ENCODE measurements at regions not wholly inside any gene's neighbourhood (a gene's known extent, or its start where the extent isn't known, plus 50 kb on each side); places are given as distances from the start of the nearest gene placed in this dataset.

DNA sequence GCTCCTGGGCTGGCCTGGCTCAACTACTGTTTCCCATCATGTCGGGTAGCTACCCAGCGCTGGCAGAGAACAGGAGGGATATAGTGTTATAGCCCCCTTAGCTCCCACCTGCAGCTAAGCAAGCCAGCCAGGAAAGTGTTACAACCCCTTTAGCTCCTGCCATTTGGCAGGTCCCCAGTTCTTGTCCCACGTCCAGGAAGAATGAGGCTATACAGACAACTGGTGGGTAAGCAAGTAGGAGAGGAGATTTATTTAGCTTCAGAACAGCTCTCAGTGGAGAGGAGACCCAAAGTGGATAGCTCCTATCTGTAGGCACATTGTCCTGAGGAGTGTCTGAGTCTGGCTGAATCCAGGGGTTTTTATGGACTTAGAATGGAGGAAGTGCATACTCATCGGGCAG is 741.1 kb upstream of the B3GALT2 start:
- no peak overlapping the region for H3K4me3 ChIP-seq (replicated peaks in 1 of 3; ENCODE audit: insufficient read depth in 1 of 3, low read depth in 1 of 3, low read length in 3 of 3)
- no peak overlapping the region for H3K27ac ChIP-seq (ENCODE audit: insufficient read depth, low read depth, low read length)
- H4K20me1 ChIP-seq (replicated peaks; ENCODE audit: control insufficient read depth, extremely low read depth, insufficient read depth, low read length): no peaks in the 10 kb centered on the region
- FAIRE-seq: no peak
- no peaks in the 10 kb centered on the region for H3K4me1 ChIP-seq (ENCODE audit: control insufficient read depth, extremely low read depth, insufficient read depth, low read length)
- H3K36me3 ChIP-seq (ENCODE audit: control insufficient read depth in 2 of 2, extremely low read depth in 1 of 2, insufficient read depth in 2 of 2, low read length in 2 of 2): no peaks in the 10 kb centered on the region
- CTCF ChIA-PET: no interaction called here
- BruUV-seq (replicated peaks): no TSS peak
- H3K9me1 ChIP-seq (replicated peaks; ENCODE audit: control insufficient read depth, extremely low read depth, insufficient read depth, low read length): no peaks in the 10 kb centered on the region
- POLR2A ChIA-PET: no interaction called here
- no peaks in the 10 kb centered on the region for H3K9me3 ChIP-seq (replicated peaks; ENCODE audit: control insufficient read depth, insufficient read depth, low read length)
- TF ChIP-seq, protein P1, sequence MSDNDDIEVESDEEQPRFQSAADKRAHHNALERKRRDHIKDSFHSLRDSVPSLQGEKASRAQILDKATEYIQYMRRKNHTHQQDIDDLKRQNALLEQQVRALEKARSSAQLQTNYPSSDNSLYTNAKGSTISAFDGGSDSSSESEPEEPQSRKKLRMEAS (IDR thresholded peaks at IDR 0.05; ENCODE audit: insufficient read depth, insufficient read length): no peak
- TF ChIP-seq POLR2AphosphoS5 (IDR thresholded peaks at IDR 0.05; ENCODE audit: insufficient read depth, low read depth, low read length) (no peak), MYC (IDR thresholded peaks at IDR 0.05; ENCODE audit: low read depth, low read length) (no peak), JUN (IDR thresholded peaks at IDR 0.05; ENCODE audit: borderline replicate concordance, insufficient read depth, insufficient read length, low read depth) (no peak), EZH2 (IDR thresholded peaks at IDR 0.05; ENCODE audit: borderline replicate concordance, low read depth, low read length, severe bottlenecking) (no peak), GATA2 (IDR thresholded peaks at IDR 0.05; ENCODE audit: insufficient read depth, insufficient read length, low read depth, low read length) (no peak), POLR2A (IDR thresholded peaks at IDR 0.05; ENCODE audit: low read depth, low read length) (no peak), FOS (IDR thresholded peaks at IDR 0.05; ENCODE audit: borderline replicate concordance, insufficient read depth, low read length) (no peak)
- TF ChIP-seq, protein P2, sequence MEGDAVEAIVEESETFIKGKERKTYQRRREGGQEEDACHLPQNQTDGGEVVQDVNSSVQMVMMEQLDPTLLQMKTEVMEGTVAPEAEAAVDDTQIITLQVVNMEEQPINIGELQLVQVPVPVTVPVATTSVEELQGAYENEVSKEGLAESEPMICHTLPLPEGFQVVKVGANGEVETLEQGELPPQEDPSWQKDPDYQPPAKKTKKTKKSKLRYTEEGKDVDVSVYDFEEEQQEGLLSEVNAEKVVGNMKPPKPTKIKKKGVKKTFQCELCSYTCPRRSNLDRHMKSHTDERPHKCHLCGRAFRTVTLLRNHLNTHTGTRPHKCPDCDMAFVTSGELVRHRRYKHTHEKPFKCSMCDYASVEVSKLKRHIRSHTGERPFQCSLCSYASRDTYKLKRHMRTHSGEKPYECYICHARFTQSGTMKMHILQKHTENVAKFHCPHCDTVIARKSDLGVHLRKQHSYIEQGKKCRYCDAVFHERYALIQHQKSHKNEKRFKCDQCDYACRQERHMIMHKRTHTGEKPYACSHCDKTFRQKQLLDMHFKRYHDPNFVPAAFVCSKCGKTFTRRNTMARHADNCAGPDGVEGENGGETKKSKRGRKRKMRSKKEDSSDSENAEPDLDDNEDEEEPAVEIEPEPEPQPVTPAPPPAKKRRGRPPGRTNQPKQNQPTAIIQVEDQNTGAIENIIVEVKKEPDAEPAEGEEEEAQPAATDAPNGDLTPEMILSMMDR (IDR thresholded peaks at IDR 0.05; ENCODE audit: extremely low read depth in 1 of 2, insufficient read depth in 1 of 2, low read depth in 1 of 2, low read length in 2 of 2): no peak
- no peaks in the 10 kb centered on the region for H3K27me3 ChIP-seq (ENCODE audit: control insufficient read depth in 2 of 2, insufficient read depth in 2 of 2, low read length in 2 of 2)
- H2AFZ ChIP-seq (ENCODE audit: low read depth, low read length): no peak overlapping the region
- dilution Hi-C loops (cut with MboI; ENCODE audit: extremely low pct_ligation_motif_present, low sequenced_read_pairs): no loop called here
- no peaks in the 10 kb centered on the region for H3K79me2 ChIP-seq (ENCODE audit: control insufficient read depth, insufficient read depth, low read length)
- no peak overlapping the region for H3K4me2 ChIP-seq (ENCODE audit: insufficient read depth, low read length)
- DNase-seq (ENCODE audit: low read depth, low spot score): no peak
- no peak overlapping the region for H3K9ac ChIP-seq (replicated peaks; ENCODE audit: extremely low read depth, insufficient read depth, low read length)
- intact Hi-C loops (cut with micrococcal nuclease): no loop called here
